ENCODE measurements at regions not wholly inside any gene's neighbourhood (a gene's known extent, or its start where the extent isn't known, plus 50 kb on each side); places are given as distances from the start of the nearest gene placed in this dataset.

DNA sequence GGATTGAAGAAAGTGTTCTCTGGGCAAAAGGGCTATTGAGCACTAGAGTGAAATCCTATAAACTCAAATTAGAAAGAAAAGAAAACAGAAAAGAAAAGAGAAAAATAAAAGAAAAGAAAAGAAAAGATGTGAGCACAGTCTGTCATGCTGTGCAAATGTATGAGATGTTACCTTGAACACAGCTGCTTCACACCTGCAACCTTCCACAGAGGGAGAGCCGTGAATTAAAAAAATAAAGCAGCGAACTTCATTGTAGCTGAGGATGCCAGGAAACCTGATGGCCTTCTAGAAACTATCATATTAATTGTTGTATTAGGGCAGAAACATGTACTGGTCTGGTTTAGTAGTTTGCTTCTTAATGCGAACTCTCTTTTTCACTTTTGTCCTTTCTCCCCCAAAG is 88.0 kb upstream of the SATB1 start:
- intact Hi-C loops (cut with micrococcal nuclease), result no loop called here
- no peak overlapping the region for H3K4me3 Mint-ChIP-seq
- no peak overlapping the region for H3K27ac ChIP-seq (ENCODE audit: low read length)
- H3K27me3 ChIP-seq (ENCODE audit: control insufficient read depth, insufficient read depth, low read length), result no peaks in the 10 kb centered on the region
- no peak overlapping the region for H3K27ac Mint-ChIP-seq
- TF ChIP-seq, protein P1, sequence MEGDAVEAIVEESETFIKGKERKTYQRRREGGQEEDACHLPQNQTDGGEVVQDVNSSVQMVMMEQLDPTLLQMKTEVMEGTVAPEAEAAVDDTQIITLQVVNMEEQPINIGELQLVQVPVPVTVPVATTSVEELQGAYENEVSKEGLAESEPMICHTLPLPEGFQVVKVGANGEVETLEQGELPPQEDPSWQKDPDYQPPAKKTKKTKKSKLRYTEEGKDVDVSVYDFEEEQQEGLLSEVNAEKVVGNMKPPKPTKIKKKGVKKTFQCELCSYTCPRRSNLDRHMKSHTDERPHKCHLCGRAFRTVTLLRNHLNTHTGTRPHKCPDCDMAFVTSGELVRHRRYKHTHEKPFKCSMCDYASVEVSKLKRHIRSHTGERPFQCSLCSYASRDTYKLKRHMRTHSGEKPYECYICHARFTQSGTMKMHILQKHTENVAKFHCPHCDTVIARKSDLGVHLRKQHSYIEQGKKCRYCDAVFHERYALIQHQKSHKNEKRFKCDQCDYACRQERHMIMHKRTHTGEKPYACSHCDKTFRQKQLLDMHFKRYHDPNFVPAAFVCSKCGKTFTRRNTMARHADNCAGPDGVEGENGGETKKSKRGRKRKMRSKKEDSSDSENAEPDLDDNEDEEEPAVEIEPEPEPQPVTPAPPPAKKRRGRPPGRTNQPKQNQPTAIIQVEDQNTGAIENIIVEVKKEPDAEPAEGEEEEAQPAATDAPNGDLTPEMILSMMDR (IDR thresholded peaks at IDR 0.05), result no peak
- H3K4me1 ChIP-seq (ENCODE audit: control insufficient read depth, insufficient read depth, low read length), result no peaks in the 10 kb centered on the region
- DNase-seq, result no peak
- no peak overlapping the region for H3K4me3 ChIP-seq (ENCODE audit: low read length)
- no peak for ATAC-seq
- H3K9me3 ChIP-seq (ENCODE audit: control insufficient read depth, insufficient read depth, low read length), result no peaks in the 10 kb centered on the region
- H3K9me3 Mint-ChIP-seq, result no peaks in the 10 kb centered on the region
- WGBS (ENCODE audit: insufficient coverage), result no CpG with 5 or more reads among the region's 3 CpGs
- H3K36me3 Mint-ChIP-seq, result no peaks in the 10 kb centered on the region
- H3K36me3 ChIP-seq (ENCODE audit: control insufficient read depth, insufficient read depth, low read length), result no peaks in the 10 kb centered on the region
- peaks cover 10 to 12% of the 10 kb centered on the region in 2 donors for H3K4me1 Mint-ChIP-seq
- H3K27me3 Mint-ChIP-seq (ENCODE audit: low read depth in 2 of 2), result no peaks in the 10 kb centered on the region

DNA sequence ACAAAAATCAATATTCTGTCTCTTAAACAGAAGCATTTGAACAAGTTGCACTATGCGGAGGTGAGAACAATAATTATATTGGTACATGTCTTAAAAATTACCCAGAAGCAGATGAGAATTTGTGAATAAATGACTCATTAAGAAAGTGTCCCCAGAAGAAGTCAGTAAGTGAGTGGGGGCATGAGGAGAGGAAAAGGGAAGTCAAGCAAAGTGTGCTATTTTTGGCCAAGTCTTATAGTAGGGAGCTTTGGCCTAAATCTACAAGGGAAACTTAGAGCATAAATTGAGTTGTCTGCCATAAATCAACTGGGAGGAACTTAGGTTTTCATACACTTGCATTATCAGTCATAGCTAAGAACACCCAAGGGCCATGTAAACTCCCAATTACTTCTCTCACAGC is 86.9 kb upstream of the SATB1 start:
- TF ChIP-seq, protein P1 (IDR thresholded peaks at IDR 0.05), result no peak

DNA sequence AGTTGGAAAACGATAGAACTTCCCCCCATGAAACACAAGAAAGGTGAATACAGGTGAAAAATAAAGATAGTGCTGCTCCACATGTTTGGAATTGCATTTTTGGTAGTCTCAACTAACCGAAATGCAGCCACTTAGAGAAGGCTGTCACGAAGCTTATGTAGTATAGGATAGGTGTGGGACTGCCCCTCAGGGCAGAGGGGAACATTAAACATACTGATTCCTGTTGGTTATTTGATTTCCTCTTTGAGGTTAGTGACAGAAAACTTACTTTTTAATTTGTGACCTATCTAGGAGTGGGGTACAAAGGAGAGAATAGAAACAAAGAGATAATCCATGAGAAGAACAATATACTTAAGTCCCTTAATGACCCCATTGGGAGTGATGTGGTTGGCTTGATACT is 85.8 kb upstream of the SATB1 start:
- Mint-ChIP-seq H3K27ac (no peak overlapping the region), H3K4me3 (no peak overlapping the region), H3K9me3 (no peaks in the 10 kb centered on the region), H3K36me3 (no peaks in the 10 kb centered on the region), H3K4me1 (peaks cover 10 to 12% of the 10 kb centered on the region in 2 donors), H3K27me3 (ENCODE audit: low read depth in 2 of 2) (no peaks in the 10 kb centered on the region)
- intact Hi-C loops (cut with micrococcal nuclease), result no loop called here
- H3K4me3 ChIP-seq (ENCODE audit: low read length), result no peak overlapping the region
- H3K4me1 ChIP-seq (ENCODE audit: control insufficient read depth, insufficient read depth, low read length), result no peaks in the 10 kb centered on the region
- TF ChIP-seq, protein P1 (IDR thresholded peaks at IDR 0.05), result no peak
- H3K9me3 ChIP-seq (ENCODE audit: control insufficient read depth, insufficient read depth, low read length), result no peaks in the 10 kb centered on the region
- H3K36me3 ChIP-seq (ENCODE audit: control insufficient read depth, insufficient read depth, low read length), result no peaks in the 10 kb centered on the region
- no peak for DNase-seq
- WGBS (ENCODE audit: insufficient coverage), result 74% methylated on average over 2 of the region's 3 CpGs
- no peak overlapping the region for H3K27ac ChIP-seq (ENCODE audit: low read length)
- H3K27me3 ChIP-seq (ENCODE audit: control insufficient read depth, insufficient read depth, low read length), result no peaks in the 10 kb centered on the region
- no peak for ATAC-seq

More for the DNA sequence above, 86.9 kb upstream of the SATB1 start:
- Histone ChIP-seq H3K4me1 (ENCODE audit: control insufficient read depth, insufficient read depth, low read length) (no peaks in the 10 kb centered on the region), H3K36me3 (ENCODE audit: control insufficient read depth, insufficient read depth, low read length) (no peaks in the 10 kb centered on the region), H3K4me3 (ENCODE audit: low read length) (no peak overlapping the region), H3K27ac (ENCODE audit: low read length) (no peak overlapping the region), H3K9me3 (ENCODE audit: control insufficient read depth, insufficient read depth, low read length) (no peaks in the 10 kb centered on the region), H3K27me3 (ENCODE audit: control insufficient read depth, insufficient read depth, low read length) (no peaks in the 10 kb centered on the region)
- intact Hi-C loops (cut with micrococcal nuclease), result no loop called here
- Mint-ChIP-seq H3K4me1 (peaks cover 10 to 12% of the 10 kb centered on the region in 2 donors), H3K27ac (no peak overlapping the region), H3K4me3 (no peak overlapping the region), H3K27me3 (ENCODE audit: low read depth in 2 of 2) (no peaks in the 10 kb centered on the region), H3K36me3 (no peaks in the 10 kb centered on the region), H3K9me3 (no peaks in the 10 kb centered on the region)
- 71% methylated on average over 1 of the region's 1 CpG for WGBS (ENCODE audit: insufficient coverage)
- ATAC-seq (no peak), DNase-seq (no peak)

DNA sequence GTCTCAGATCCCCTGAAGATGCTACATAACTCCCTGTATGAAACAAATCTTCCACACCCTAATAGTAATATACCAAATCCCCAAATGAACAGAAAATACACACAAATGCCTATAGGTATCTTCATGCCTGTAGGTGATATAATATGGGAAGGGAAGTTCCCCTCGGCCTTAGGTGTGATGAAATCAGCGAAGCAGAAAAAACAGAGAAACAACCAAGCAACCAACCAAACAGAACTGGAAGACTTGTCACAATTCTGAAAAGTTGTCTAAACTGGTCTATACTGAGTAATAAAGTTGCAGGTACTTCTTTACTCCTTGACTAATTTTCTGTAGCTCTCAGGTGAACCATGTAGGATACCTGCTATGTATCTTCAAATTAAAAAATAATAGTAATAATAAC is 82.2 kb upstream of the SATB1 start:
- no peak for ATAC-seq
- no peak overlapping the region for H3K4me3 Mint-ChIP-seq
- WGBS (ENCODE audit: insufficient coverage), result 67% methylated on average over 1 of the region's 2 CpGs
- intact Hi-C loops (cut with micrococcal nuclease), result no loop called here
- no peak for DNase-seq
- no peak overlapping the region for H3K27ac ChIP-seq (ENCODE audit: low read length)
- no peaks in the 10 kb centered on the region for H3K9me3 ChIP-seq (ENCODE audit: control insufficient read depth, insufficient read depth, low read length)
- TF ChIP-seq, protein P1 (IDR thresholded peaks at IDR 0.05), result no peak
- no peaks in the 10 kb centered on the region for H3K27me3 ChIP-seq (ENCODE audit: control insufficient read depth, insufficient read depth, low read length)
- no peaks in the 10 kb centered on the region for H3K36me3 Mint-ChIP-seq
- no peaks in the 10 kb centered on the region for H3K4me1 ChIP-seq (ENCODE audit: control insufficient read depth, insufficient read depth, low read length)
- no peaks in the 10 kb centered on the region for H3K9me3 Mint-ChIP-seq
- H3K27ac Mint-ChIP-seq, result no peak overlapping the region
- H3K4me3 ChIP-seq (ENCODE audit: low read length), result no peak overlapping the region
- H3K27me3 Mint-ChIP-seq (ENCODE audit: low read depth in 2 of 2), result no peaks in the 10 kb centered on the region
- peaks cover 7 to 10% of the 10 kb centered on the region in 2 donors for H3K4me1 Mint-ChIP-seq
- H3K36me3 ChIP-seq (ENCODE audit: control insufficient read depth, insufficient read depth, low read length), result no peaks in the 10 kb centered on the region
